DMS114 treated with DMSO at 0.1 percent for 48 hours (cell line): ENCODE measurements at regions not wholly inside any gene's neighbourhood (a gene's known extent, or its start where the extent isn't known, plus 50 kb on each side); places are given as distances from the start of the nearest gene placed in this dataset.

Experiments used
- DNase-seq: peaks from one replicate; lab custom pipeline; 2025; ENCODE audit not compliant: unreplicated experiment; lab: John Stamatoyannopoulos, UW

DNA sequence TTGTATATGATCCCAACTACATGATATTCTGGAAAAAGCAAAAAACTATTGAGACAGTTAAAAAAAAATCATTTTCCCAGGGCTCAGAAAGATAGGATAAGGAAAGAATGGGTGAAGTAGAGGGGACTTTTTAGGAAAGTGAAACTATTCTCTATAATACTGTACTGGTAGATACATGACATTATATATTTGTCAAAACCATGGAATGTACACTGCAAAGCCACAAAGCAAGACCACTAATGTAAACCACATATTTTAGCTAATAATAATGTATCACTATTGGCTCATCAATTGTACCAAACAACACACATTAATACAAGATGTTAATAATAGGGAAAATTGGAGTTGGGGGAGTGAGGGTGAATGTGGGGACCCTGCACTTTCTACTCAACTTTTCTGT is 182.6 kb downstream of the EFNB2 start:
- DNase-seq, result no peak

DNA sequence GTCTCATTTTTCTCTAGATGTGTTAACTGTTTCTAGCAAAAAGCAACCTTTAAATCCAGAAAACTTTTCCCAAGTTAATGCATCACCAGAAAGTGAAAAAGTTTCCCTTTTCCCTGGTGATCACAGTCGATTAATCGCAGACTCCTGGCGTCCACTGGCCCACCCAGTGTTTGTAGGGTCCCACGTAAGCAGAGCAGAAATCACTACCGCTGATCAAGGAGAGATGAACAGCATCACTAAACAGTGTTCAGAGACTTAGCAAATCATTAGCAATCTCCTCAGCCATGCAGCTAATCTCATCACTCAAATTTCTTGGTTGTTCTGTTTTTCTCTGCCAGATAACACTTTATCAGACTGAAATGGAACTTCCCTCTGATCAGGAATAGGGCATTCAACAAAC is 184.2 kb downstream of the EFNB2 start:
- DNase-seq, result no peak

DNA sequence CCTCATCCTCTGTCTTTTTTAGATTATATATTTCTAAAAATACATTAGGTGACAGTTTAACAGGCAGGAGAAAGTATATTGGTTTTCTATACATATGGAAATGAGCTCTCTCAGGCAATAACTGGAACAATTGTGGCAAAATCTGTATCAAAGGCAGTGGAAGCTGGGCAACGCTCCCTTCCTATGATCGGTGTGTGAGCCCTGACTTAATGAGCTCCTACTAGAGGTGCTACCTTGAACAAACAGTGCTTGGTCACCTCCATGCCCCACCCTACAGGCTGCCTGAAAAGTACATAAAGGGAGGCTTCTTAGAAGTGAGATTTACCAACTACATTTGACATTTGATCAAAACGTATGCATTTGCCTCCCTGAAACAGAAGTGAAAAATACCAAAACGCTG is 185.3 kb downstream of the EFNB2 start:
- no peak for DNase-seq

DNA sequence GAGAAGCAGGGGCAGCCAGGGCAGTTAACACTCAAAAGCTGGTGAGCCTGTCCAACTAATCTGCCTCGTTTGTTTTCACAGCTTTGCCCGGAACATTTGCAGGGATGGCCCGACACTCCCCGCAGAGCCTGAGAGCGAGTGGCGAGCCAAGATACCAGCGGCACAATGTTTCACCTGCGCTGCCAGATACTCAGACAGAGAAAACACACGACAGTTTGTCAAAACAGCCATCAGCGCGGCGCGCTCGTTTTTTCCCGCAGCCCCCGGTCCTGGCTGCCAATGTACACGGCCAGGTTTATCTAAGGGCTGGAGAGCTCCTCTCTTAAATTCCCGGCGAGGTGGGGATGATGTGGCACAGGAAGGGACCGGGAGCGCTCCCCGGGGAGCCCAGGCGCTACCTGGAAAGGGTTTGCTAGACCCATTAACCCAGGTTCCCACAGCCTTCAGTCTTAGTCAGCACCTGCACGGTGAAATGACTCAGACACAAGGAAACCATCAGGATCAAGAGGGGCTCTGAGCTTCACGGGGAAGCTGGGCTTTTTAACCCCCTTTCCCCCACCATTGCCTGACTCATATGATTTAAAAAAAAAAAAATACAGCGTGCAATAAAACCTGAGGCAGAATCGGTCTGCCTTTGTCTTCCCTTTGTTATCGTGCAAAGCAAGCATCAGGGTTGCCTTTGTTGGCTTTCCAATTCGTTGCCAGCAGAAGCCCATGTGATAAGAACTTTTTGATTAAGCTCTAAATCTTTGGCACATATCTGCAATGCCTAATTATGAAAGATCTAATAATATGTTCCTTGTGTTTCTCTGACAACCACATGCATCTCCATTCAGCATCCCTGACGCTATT is 186.2 kb downstream of the EFNB2 start:
- no peak for DNase-seq

DNA sequence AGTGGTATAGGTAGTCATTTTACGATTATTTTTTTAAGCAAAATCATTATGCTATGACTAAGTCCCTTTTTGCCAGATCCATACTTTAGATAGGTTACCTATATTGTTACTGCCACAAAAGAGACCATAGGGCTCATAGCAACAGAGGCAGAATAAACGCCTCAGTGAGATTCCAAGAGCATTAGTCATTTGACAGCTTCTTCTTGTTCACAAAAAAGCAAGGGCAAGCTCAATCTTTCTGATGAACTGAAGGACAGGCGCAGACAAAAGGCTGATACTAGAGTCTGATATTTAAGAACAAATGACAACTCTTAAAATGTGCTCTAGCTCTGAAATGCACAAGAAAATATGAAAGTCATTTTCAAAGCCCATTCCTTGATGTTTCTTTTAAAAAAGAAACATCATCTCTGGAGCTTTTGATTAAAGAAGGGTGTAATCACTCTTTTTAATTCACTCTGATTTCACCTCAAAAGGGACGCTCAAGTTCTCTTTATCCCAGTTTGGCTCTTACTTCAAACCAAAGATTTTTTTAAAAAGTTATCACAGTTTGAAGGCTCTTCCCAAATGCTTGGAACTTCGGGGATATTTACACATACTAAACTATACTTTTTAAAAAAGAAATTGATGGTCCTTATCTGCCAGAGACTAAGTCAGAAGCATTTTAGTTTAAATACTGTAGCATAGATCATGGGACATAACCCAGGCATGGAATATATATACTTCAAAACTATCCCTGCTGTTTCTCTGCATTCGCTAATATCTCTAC is 187.2 kb downstream of the EFNB2 start:
- DNase-seq, result no peak

DNA sequence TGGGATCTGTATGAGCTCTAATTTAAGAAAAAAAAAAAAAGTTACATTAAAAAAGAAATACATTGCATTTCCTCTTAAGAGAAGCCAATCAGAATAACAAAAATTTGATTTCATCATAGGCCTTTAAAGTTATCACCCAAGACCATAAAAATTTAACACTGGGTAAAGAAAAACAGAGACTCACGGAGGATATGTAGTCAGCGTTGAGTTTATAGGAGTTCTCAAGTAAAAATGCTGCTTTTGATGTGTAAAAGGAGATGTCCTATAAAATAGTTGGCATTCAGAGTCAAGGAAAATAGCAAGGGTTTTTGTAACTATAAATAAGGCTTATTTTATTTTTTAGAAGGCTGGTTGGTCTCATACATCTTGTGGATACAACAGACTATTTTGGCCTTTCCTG is 191.1 kb downstream of the EFNB2 start:
- DNase-seq, result no peak

DNA sequence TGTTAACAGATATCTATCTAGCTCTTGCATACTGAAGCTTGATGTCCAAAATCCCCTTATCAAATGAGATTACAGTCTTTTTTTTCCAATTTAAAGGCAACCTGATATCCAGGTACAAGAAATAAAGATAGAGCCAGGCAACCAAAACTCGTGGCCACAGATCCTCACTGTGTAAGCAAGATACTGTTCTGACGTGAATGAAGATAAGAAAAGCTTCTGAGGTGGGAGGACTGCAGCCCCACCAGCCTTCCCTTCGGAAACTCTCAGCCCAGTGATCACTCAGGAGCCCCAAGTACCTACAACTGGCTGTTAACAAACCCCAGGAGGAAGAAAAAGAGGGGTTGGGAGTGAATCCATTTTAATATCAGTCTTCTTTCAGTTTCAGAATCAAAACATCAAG is 191.6 kb downstream of the EFNB2 start:
- DNase-seq, result no peak

DNA sequence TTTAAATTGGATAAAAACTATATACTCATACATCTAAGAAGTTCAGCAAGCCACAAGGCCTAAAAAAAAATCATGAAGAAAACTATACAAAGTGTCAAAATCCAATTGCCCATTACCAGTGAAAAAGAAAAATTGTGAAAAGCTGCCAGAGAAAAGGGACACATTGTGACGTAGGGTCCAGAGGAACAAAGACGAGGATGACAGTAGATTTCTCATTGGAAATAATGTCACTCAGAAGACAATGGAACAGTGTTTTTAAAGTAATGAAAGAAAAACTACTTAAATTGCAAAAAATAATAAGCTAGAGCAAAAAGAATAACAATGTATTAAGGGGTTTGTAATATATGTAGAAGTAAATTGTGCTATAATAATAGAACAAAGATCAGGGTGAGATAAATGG is 195.2 kb downstream of the EFNB2 start:
- no peak for DNase-seq

DNA sequence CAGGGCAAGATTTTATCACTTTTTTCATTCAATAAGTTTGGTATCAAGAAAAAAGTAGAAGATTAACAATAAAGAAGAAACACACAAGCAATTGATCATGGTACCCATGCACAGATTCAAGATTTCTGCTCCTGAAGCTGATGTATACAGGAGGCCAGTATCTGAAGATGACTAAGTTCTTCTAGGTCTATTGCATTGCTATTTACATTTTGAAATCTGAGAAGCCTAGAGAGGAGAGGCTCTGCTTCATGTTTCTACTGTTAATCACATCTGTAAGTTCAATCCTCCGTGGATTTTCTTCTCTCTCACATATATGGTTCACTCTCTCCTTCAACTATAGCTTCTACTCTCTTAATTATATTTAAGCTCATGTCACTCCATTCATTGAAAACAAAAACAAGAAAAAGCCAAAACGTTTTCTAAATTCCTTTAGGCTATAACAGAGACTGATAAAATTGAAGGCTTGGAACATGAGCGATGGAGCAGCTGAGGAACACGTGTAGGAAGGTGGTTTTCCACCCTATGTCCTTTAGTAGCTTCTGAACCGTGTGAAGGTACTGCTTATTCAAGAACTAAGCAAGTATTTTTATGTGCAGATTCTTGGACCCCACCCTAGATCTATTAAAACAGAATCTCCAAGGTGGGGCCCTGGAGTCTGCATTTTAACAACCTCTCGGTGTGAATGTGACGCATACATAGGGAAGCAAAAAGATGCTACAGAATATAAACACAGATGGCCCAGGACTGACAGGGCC is 198.2 kb downstream of the EFNB2 start:
- DNase-seq, result no peak

DNA sequence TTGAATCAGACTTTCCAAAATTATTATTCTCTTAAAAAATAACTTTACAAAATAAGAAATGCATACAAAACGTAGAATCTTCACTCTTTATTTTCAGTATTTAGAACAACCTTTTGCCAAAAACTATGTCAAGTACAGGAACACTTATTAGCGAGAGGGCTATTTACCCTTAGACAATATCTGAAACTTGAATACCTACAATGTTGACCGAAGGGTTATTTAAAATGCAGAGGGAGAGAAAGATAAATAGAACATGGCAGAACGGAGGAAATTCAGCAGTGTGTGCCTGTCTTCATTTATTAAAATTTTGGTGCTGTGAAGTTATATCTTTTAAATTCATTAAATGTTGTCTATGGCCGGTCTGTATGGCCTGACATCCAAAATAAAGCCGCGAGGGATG is 198.8 kb downstream of the EFNB2 start:
- DNase-seq, result no peak

DNA sequence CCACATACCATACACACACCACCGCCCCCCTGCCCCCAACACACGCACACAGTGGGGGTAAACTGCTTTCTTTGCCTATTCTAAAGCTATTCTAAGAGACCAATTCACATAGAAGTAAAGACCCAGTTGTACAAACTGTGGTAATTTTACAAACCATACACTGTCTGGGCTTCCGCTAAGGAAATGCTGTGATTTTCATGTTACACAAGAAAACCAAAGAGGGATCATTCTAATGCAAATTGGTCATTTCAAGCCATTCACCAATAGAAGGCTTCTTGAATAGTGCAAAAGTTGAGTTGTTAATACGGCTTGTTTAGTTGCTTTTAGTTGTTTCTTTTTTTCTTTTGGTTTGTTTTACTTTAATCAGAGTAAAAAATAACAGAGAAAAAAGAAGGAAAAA is 202.8 kb downstream of the EFNB2 start:
- no peak for DNase-seq

DNA sequence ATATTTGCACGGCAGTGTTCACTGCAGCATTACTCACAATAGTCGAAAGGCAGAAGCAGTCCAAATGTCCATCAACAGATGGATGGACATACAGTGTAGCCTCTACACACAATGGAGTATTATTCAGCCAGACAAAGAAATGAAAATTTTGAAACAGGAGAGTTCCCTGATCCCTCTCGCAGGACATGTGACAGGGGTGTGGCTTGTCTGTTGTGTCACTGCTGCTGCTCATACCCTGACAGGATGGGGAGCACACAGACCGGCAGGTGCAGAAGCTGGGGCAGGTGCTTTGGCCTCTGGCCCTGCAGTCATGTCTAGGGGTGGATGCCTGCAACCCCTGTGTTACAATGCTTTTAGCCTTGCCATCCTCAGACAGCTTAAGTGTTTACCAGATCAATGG is 204.3 kb downstream of the EFNB2 start:
- no peak for DNase-seq

DNA sequence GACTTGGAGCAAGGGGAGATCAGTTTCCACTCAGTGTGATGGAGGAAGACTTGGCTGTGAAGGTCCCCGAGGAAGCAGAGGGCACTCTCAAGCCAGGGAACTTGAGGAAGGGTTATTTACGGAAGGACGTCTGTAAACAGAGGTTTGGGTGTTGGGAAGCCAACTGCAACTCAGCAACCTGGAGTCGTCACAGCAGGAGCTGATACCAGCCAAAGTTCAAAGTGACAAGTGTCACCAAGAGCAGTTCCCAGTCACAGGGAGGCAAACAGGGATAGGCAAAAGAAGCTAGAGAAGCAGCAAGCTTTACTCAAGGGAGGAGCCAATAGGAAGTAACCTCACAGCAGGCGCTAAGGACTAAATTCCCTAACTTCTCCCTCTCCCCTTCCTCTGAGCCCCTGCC is 205.5 kb downstream of the EFNB2 start:
- no peak for DNase-seq

DNA sequence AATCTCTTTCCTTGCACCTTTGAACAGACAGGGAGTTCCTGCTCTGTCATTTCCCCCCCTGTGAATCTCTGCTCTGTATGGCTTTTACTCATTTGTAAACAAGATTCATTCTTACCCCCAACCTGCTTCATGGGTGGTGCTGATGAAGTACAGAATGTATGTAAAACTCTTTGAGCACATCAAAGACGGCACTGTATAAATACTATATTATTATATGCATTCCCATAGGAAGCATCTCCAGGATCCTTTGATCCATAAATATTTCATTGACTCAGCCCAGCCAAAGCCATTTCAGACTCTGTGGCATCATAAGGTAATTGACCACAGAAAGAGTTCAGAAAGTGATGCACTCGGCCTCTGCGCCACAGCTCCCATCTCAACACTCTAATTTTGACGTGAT is 208.7 kb downstream of the EFNB2 start:
- no peak for DNase-seq

DNA sequence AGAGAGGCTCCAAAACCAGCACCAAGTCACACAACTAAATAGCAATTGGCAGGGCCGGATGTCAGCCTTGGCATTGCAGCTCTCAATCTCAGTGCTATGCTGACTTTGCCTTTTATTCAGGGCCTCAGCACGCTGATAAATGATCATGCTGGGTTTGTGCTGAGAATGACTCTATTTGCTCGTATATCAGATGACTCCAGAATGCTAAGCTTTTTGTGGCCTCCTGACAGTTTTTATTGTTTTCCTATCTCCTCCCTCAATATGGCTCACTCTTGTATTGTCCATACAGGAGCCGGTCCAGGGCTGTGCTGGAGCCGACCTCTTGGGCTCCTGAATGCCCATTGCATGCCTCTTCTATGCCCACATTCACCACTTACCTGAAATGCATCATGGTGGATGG is 211.0 kb downstream of the EFNB2 start:
- no peak for DNase-seq

DNA sequence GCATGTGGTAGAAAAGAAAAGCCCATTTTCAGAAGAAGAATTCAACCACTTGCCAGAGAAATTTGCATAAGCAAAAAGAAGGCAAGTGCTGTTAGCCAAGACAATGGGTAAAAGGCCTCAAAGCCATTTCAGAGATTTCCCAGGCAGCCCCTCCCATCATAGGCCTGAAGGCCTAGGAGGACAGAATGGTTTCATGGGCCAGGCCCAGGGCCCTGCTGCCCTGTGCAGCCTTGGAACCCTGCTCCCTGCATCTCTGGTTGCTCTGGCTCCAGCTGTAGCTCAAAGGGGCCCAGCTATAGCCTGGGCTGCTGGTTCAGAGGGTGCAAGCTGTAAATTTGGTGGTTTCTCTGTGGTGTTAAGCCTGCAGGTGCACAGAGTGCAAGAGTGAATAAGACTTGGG is 212.8 kb downstream of the EFNB2 start:
- DNase-seq, result no peak

DNA sequence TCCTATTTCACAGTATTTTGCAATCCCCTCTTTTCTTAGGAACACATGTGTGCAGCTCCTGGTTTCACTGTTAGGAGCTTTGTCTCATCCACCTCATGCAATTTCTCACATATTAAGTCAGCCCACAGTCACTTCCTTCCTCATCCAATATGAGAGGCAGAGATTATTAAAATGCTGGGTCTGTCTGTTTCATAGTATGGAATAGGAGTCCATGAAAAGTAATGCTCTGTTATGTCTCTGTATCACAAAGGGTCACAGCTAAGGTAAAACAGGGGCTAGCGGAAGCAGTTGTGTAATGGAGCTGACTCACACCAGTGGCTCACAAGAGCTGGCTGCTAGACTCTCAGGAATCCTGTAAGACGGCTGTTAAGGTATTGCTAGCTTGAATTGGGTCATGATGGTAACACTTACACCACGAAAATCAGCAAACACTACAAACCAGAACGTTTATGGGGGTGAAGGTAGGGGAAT is 216.5 kb downstream of the EFNB2 start:
- no peak for DNase-seq

DNA sequence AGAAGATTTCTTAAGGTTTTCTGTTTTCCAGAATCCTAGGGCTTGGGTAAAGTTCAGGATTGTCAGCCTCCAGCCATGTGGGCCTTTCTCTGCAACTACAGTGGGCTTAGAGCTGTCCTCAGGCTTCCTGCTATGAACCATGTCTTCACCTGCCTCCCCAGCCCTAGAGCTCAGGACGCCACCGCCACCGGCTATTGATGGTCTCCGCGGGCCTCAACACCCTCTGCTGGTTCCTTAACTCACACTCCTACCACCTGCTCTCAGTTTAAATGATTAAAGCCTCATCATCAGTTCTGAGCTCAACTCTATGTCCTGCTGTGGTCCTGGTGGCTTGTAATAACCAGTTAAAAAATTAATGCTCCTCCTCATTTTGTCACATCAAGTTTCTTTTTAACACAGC is 221.0 kb downstream of the EFNB2 start:
- no peak for DNase-seq

DNA sequence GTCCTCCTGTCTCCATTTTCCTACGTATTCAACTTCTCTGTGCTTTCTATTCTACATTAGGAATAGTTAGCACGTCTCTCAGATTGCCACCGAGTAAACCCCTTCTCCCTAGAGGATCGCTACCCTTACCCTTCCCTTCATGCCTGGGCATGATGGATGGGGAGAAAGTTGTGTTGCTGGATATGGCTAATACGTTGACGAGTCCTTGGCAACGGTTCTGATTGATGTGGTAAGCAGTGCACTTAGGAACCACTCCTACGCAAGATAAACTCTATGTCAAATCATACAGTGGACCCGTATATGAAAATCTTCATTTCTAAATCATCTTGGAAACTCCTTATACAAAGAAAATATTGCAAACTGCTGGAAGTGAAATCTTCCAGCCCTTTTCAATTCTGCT is 224.5 kb downstream of the EFNB2 start:
- no peak for DNase-seq

DNA sequence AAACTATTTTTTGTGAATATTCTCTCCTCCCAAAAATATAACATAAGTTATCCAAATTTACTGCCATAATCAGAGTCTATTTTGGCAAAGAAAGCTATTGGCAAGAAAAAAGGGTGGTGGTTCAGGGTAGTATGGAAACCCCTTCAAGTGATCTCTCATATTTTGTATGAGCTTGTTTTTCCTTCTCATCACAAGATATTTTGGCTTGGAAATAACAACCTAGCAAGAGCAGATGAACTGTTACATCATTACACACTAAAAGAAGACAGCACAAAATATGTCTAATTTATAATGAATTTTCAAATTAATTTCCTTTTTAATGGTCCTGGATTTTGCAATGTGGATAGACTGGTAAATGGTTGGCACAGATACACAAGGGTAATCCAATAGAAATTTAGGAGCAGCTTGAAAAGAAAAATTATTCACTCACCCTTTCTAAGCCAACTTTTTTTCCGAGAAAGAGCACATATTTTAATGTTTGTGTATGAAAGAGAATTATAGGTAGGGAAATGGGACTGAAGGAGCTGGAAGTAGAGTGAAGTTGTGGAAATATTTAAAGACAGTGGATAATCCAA is 225.1 kb downstream of the EFNB2 start:
- no peak for DNase-seq

DNA sequence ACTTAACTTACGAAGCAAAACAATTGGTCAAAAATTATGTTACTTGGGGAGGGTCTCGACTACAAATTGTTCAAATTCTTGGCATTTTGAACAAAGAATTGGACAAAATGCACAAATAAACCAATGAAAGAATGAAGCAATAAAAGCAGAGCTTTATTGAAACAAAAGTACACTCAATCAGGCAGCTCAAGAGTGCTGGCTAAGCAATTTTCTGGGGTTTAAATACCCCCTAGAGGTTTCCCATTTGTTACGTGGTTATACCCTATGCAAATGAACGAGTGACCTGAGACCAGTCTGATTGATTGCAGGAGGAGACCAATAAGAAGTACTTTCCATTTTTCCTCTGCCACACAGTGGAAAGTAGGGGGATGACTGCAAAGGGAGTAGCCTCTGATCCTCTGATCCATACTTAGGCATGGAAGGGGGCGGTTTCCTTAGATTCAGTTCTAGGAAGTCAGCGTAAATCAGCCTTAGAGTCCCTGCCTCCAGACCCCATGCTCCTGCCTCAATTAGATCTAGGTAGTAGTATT is 228.6 kb downstream of the EFNB2 start:
- no peak for DNase-seq
